Spleen (tissue), 11 donors: ENCODE measurements at regions not wholly inside any gene's neighbourhood (a gene's known extent, or its start where the extent isn't known, plus 50 kb on each side); places are given as distances from the start of the nearest gene placed in this dataset.

Experiments used
- DNase-seq: peaks from one replicate; pipeline ENCODE4 v3.0.0-alpha.2; 2020
- H3K27ac ChIP-seq, 8 donors: fragments of 200-600 bp; sonication (generic) in 7 of 8; 1 replicate in 4 of 8; 2 replicates in 4 of 8; pipeline versions ENCODE4 v1.5.0 to v1.8.0; 2016 to 2021; ENCODE audit warnings: inconsistent platforms in 4 of 8, mild to moderate bottlenecking in 4 of 8, moderate library complexity in 1 of 8
- H3K27me3 ChIP-seq, 7 donors: fragments of 200-600 bp; sonication (generic) in 6 of 7; replicated peaks in 1 of 7; 1 replicate in 4 of 7; 2 replicates in 3 of 7; pipeline versions ENCODE4 v1.5.0 to v1.8.0; 2016 to 2021; ENCODE audit warnings: inconsistent platforms in 3 of 7, mild to moderate bottlenecking in 1 of 7
- H3K36me3 ChIP-seq, 6 donors: fragments of 200-600 bp; sonication (generic) in 5 of 6; 1 replicate in 4 of 6; 2 replicates in 2 of 6; pipeline versions ENCODE4 v1.5.0 to v1.8.0; 2016 to 2021; ENCODE audit warnings: inconsistent platforms in 2 of 6
- H3K4me1 ChIP-seq, 6 donors: fragments of 200-600 bp; sonication (generic) in 5 of 6; 1 replicate in 3 of 6; 2 replicates in 3 of 6; pipeline versions ENCODE4 v1.5.0 to v1.8.0; 2016 to 2021; ENCODE audit warnings: inconsistent platforms in 3 of 6
- H3K4me3 ChIP-seq, 8 donors: fragments of 200-600 bp; sonication (generic) in 7 of 8; 1 replicate in 4 of 8; 2 replicates in 4 of 8; pipeline versions ENCODE4 v1.5.0 to v1.8.0; 2016 to 2021; ENCODE audit warnings: inconsistent platforms in 4 of 8, mild to moderate bottlenecking in 4 of 8, moderate library complexity in 2 of 8
- H3K9me3 ChIP-seq, 8 donors: fragments of 200-600 bp; sonication (generic) in 7 of 8; 1 replicate in 4 of 8; 2 replicates in 4 of 8; pipeline versions ENCODE4 v1.5.0 to v1.8.0; 2016 to 2021; ENCODE audit warnings: inconsistent platforms in 4 of 8
- CTCF ChIP-seq, 11 experiments: fragments of 200-600 bp in 7 of 11; fragments of 450-650 bp in 4 of 11; sonication (generic) in 4 of 11; IDR thresholded peaks in 8 of 11; conservative IDR thresholded peaks in 3 of 11; 1 replicate in 7 of 11; 2 replicates in 4 of 11; pipeline versions ENCODE4 v1.4.0 to v1.8.0; 2016 to 2021; ENCODE audit warnings: antibody characterized with exemption in 11 of 11, inconsistent platforms in 4 of 11, mild to moderate bottlenecking in 1 of 11
- POLR2A ChIP-seq, 3 donors: fragments of 450-650 bp; IDR thresholded peaks; one replicate each; pipeline ENCODE4 v1.5.1; 2017; ENCODE audit warnings: antibody characterized with exemption in 3 of 3, mild to moderate bottlenecking in 1 of 3
- POLR2AphosphoS5 ChIP-seq, 3 donors: sonication (generic); formaldehyde crosslinking; IDR thresholded peaks; one replicate each; pipeline ENCODE4 v1.5.1; 2017; ENCODE audit warnings: antibody characterized with exemption in 3 of 3
- WGBS, 5 donors: extraction: QIAGEN DNeasy Blood & Tissue Kit in 3 of 5; methylation state at CpG; one replicate each; pipeline versions ENCODE4 v1.1.5 to v1.1.7; 2013 to 2018; 5-methylcytosine and 5-hydroxymethylcytosine counted together
- intact Hi-C: fragments of 100-400 bp; cut with DNase I; formaldehyde crosslinking; loops from one replicate; pipeline ENCODE4 v1.15.0; 2023; ENCODE audit warnings: low total_unique reads
- donor health status: healthy with polysubstance abuse.
- donor health status: DM: no; HTN: no; CAD: no; lungs with moderate emphysema.
- donor health status: DM: no; HTN: no; CAD: no.
- donor health status: Bipolar disorder and iron deficiency.
- donor health status: healthy.
- donor health status: DM: no; HTN: no; CAD: no.
- donor health status: DM: yes; HTN: yes; CAD: no.

GRCh38 chr2:66058675-66059074 is 376.2 kb upstream of the MEIS1 start:
- Histone ChIP-seq H3K4me3 (no peak overlapping the region), H3K36me3 (no peaks in the 10 kb centered on the region), H3K4me1 (no peaks in the 10 kb centered on the region), H3K27ac (no peak overlapping the region), H3K9me3 (no peaks in the 10 kb centered on the region), H3K27me3 (no peaks in the 10 kb centered on the region)
- no peak for DNase-seq
- no peak for TF ChIP-seq CTCF (IDR thresholded peaks at IDR 0.05 in 8 of 11, conservative IDR thresholded peaks at IDR 0.05 in 3 of 11)
- no peak for TF ChIP-seq POLR2AphosphoS5 (IDR thresholded peaks at IDR 0.05)
- no peak for TF ChIP-seq POLR2A (IDR thresholded peaks at IDR 0.05)
- intact Hi-C loops, result no loop called here
- WGBS, 5 donors, result 84 to 96% (median 86%) methylated on average over 4 of the region's 4 CpGs

- H3K4me3 ChIP-seq, result no peak overlapping the region
- H3K27ac ChIP-seq, result no peak overlapping the region
- no peaks in the 10 kb centered on the region for H3K27me3 ChIP-seq
- no peaks in the 10 kb centered on the region for H3K36me3 ChIP-seq
- TF ChIP-seq CTCF (IDR thresholded peaks at IDR 0.05 in 8 of 11, conservative IDR thresholded peaks at IDR 0.05 in 3 of 11) (no peak), POLR2A (IDR thresholded peaks at IDR 0.05) (no peak), POLR2AphosphoS5 (IDR thresholded peaks at IDR 0.05) (no peak)
- H3K4me1 ChIP-seq, result no peaks in the 10 kb centered on the region
- H3K9me3 ChIP-seq, result no peaks in the 10 kb centered on the region
- DNase-seq, result no peak
- WGBS, 5 donors, result 86 to 97% (median 90%) methylated on average over 1 of the region's 1 CpG
- intact Hi-C loops, result no loop called here
Observed at GRCh38 chr2:66057844-66058243, 377.1 kb upstream of the MEIS1 start.

- 54 to 67% (median 59%) methylated on average over 5 of the region's 5 CpGs for WGBS, 5 donors
- intact Hi-C loops, result no loop called here
- Histone ChIP-seq H3K36me3 (no peaks in the 10 kb centered on the region), H3K4me3 (no peak overlapping the region), H3K9me3 (no peaks in the 10 kb centered on the region), H3K4me1 (no peaks in the 10 kb centered on the region), H3K27ac (no peak overlapping the region), H3K27me3 (no peaks in the 10 kb centered on the region)
- DNase-seq, result no peak
- TF ChIP-seq POLR2AphosphoS5 (IDR thresholded peaks at IDR 0.05), result no peak
- TF ChIP-seq POLR2A (IDR thresholded peaks at IDR 0.05), result no peak
- no peak for TF ChIP-seq CTCF (IDR thresholded peaks at IDR 0.05 in 8 of 11, conservative IDR thresholded peaks at IDR 0.05 in 3 of 11)
Observed at GRCh38 chr2:66050392-66050791, 384.5 kb upstream of the MEIS1 start.

- Histone ChIP-seq H3K4me3 (no peak overlapping the region), H3K9me3 (no peaks in the 10 kb centered on the region), H3K27me3 (no peaks in the 10 kb centered on the region), H3K4me1 (no peaks in the 10 kb centered on the region), H3K36me3 (no peaks in the 10 kb centered on the region), H3K27ac (no peak overlapping the region)
- 81 to 92% (median 89%) methylated on average over 3 of the region's 3 CpGs for WGBS, 5 donors
- TF ChIP-seq CTCF (IDR thresholded peaks at IDR 0.05 in 8 of 11, conservative IDR thresholded peaks at IDR 0.05 in 3 of 11) (no peak), POLR2A (IDR thresholded peaks at IDR 0.05) (no peak), POLR2AphosphoS5 (IDR thresholded peaks at IDR 0.05) (no peak)
- no peak for DNase-seq
- intact Hi-C loops, result no loop called here
Observed at GRCh38 chr2:66048667-66049066, 386.3 kb upstream of the MEIS1 start.
